HepG2 (cell line): ENCODE measurements at regions not wholly inside any gene's neighbourhood (a gene's known extent, or its start where the extent isn't known, plus 50 kb on each side); places are given as distances from the start of the nearest gene placed in this dataset.

Source experiments
- POLR2AphosphoS5 ChIP-seq: IDR thresholded peaks from 2 replicates; pipeline ENCODE4 v1.6.1; 2012; ENCODE audit warnings: low read depth, low read length
- U2AF2 ChIP-seq: fragments of 200-400 bp; formaldehyde crosslinking; IDR thresholded peaks from 2 replicates; pipeline ENCODE4 v1.6.1; 2017; ENCODE audit warnings: low read depth, mild to moderate bottlenecking, low read length
- XRCC5 ChIP-seq: fragments of 200-400 bp; formaldehyde crosslinking; optimal IDR thresholded peaks from 2 replicates; pipeline ENCODE3; 2017; ENCODE audit warnings: mild to moderate bottlenecking, low read length
- ZKSCAN1 ChIP-seq: fragments of 150-350 bp; IDR thresholded peaks from 2 replicates; pipeline ENCODE4 v1.6.1; 2014; ENCODE audit warnings: low read length
- TF ChIP-seq, protein P1 (sequence below): sonication (generic); formaldehyde crosslinking; IDR thresholded peaks from 2 replicates; pipeline ENCODE4 v1.4.0; 2020; ENCODE audit warnings: missing genetic modification reagents

DNA sequence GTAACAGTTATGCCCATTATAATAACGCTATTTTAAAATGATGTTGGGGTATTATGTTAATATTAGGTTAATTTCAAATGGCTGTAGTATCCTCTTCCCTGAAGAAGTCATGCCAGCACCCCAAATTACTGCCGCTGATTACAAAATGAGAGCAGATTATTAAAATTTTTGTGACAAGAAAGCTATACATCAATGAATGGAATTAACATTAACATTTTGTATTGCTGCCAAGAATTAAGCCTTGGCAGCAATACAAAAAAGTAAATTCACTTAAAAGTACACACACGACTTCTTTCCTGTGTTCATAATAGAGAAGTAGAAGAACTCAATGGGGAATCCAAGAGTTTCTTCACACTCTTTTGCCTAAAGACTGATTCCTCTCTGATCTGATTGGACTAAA lies 482.8 kb downstream of the STIM2 start:
- TF ChIP-seq ZKSCAN1 (no peak), U2AF2 (no peak), POLR2AphosphoS5 (no peak), XRCC5 (no peak)
- TF ChIP-seq, protein P1, sequence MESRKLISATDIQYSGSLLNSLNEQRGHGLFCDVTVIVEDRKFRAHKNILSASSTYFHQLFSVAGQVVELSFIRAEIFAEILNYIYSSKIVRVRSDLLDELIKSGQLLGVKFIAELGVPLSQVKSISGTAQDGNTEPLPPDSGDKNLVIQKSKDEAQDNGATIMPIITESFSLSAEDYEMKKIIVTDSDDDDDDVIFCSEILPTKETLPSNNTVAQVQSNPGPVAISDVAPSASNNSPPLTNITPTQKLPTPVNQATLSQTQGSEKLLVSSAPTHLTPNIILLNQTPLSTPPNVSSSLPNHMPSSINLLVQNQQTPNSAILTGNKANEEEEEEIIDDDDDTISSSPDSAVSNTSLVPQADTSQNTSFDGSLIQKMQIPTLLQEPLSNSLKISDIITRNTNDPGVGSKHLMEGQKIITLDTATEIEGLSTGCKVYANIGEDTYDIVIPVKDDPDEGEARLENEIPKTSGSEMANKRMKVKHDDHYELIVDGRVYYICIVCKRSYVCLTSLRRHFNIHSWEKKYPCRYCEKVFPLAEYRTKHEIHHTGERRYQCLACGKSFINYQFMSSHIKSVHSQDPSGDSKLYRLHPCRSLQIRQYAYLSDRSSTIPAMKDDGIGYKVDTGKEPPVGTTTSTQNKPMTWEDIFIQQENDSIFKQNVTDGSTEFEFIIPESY (CRISPR knock-in tag) = no peak
